SIG-M5 treated with dmso at 0.1 percent for 504 hours (cell line): ENCODE measurements at regions not wholly inside any gene's neighbourhood (a gene's known extent, or its start where the extent isn't known, plus 50 kb on each side); places are given as distances from the start of the nearest gene placed in this dataset.

Experiments
- DNase-seq: peaks from one replicate; lab custom pipeline; 2025; ENCODE audit not compliant: unreplicated experiment; lab: John Stamatoyannopoulos, UW

DNA sequence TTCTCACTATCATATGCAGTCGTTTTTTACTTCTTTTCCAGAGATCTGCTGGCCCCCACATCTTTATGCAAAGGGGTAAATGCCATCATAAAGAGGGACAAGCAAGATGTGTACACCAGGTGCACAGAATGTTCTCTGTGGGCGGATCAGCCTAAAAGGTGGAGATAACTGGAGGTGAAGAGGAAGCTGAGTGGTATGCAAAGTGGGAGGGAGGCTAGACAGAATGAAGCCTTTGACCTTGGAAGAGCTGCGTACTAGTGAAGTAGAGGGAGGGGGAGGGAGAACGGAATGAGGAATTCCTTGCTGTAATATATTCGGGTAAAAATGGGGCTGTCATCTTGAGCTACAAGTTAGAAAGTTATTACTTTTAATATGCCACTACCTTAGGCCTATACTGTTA, 287.5 kb upstream of the VRK2 start:
- DNase-seq: no peak

DNA sequence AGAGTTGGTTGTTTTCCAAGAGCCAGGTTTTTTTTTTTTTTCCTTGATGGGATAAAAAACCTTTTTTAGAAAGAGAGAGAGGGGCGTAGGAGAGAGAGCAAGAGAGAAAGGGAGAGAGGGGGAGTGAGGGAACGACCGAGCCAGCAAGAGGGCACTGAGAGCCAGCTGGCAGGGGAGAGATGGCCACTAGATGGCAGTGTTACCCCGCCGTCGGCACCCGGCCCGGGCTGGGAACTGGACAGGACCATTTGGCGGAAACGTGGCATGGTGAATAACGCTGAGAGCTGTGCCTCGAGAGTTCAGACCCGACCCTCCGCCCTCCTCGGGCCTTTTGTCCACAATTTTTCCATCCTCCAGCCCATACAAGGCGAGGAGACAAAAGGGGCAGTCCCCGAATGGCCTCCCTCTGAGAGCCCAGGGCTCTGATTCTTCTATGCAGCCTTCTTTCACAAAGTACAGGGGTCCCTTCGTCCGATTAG, 286.7 kb upstream of the VRK2 start:
- DNase-seq: peak; percentile 66

DNA sequence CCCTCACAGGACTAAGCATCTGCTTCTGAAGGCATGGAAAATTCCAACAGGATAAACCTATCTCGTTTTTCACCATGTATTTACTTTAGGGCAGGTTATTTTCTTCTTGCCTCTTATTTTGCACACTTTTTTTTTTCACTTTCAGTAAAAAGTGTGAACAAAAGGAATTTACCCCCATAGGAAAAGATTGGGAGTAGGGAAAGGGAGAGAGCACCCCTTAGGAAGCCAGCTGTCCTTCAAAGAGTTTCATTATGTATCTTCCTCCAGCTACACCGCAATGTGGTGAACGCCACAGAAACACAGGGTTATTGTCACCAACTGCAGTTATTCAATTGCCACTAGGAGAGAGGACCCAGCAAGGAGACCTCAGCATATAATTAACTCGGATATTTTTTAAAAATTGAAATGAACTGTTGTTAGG, 286.2 kb upstream of the VRK2 start:
- peak; percentile 8 for DNase-seq

DNA sequence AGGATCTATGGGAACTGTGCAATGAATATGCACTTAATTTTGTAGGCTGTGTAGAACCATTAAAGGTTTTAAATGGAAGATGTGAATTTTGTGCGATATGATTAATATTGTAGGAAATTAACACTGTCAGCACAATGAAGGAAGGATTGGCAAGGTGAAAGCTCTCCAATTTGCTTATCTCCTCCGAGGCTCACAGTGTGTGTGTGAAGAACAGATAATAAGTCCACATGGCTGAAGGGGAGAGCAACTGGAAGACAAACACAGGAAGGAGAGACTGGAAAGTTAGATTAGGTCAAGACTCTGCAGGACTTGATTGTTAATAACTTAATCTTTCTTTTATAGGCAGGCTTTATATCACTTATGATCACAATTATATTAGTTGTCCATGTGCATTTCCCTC, 269.7 kb upstream of the VRK2 start:
- no peak for DNase-seq

DNA sequence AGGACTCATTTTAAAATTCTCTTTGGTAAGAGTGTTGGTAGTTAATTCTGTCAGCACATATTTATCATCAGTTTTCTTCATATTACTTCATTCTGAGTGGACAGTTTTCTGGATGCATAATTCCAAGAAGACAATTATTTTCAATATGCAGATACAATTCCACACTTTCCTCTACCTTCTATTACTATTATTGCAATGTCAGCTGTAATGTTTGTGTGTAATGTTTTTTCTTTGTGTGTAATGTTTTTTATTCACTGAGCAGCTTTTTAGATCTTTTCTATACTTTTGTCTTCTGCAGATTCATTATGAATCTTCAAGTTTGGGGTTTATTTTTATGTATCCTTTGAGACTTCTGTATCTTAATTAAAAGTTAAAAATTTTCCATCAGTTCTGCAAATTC, 264.0 kb upstream of the VRK2 start:
- DNase-seq: no peak

DNA sequence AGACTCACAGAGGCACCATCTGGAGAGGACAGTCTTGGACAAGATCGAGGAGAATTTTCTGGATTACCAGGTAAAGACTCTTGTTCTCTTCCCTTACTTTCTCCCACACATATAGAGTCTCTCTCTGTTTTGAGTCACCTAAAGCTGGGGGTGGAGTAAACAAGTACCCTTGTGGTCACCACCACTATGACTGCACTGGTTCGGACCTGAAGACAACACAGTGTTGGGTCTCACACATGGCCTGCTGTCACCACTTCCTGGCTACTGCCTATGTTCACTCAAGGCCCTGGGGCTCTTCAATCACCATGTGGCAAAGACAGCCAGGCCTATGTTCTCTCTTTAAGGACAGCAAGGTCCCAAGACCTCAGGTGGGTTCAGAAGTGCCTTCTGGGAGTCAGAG, 253.3 kb upstream of the VRK2 start:
- no peak for DNase-seq

DNA sequence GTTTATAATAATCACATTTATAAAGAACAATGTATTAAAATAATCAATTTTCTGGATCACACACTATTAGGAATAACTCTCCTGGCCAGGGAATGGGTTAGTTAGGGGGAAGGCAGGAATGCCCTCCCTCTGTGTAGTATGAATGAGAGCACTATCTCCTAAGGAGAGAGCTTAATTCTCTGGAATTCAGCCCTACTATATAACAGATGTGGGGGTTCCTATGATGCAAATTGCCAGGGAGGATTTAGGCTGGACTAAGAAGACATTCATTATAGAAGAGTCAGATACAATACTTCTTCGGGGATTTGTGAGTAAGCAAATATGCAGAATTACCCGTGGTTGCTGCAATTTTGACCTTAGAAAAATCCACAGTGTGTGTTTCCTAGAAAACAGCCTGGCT, 250.1 kb upstream of the VRK2 start:
- no peak for DNase-seq

DNA sequence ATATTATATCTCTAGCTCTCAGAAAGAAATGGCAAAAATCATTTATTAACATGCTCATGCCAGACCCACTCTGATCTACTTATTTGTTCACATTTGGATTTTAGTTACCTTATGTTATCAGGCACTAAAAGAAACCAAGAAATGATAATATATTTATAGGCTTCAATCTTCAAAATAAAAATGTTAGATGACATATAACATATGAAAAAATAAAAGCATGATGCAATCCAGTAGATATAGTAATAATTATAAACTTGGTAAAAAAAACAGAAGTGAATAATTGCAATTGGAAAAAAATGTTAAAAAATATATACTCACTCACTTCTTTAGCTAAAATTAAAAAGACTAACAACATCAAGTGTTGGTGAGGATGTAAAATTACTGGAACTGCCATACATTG, 248.3 kb upstream of the VRK2 start:
- DNase-seq: no peak

DNA sequence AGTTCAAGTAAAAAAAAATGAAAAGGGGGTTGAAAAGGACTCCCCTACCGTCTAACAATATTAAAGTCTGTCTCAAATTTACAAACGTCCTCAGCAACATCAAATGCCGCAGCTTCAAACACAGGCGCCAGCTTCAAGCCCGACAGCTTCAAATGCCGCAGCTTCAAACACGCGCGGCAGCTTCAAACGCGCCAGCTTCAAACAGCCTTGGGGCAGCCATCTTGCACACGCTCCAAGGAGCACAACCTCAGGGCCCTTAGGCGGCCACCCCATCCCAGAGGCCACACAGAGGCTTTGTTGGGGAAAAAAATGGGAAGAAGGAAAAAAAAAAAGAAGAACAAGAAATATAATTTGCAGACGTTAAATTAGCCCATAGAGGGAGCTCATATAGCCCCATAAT, 244.4 kb upstream of the VRK2 start:
- DNase-seq: no peak

DNA sequence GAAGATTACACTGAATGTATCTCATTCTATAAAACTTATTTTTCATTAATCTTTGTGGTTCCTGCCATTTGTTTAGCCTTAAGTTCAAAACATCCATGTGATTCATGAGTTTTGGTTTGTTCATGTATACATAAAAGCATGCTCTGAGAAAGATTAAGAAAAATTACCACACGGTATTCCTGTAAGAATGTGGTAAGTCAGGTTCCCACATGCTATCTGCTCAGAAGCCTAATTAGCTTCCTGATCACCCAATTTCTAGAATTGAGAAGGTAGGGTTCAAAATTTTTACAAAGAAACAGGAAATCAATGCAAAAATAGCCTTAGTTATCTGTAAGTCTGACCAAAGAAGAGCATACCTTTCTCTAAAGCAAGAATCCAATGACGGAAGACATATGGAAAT, 241.6 kb upstream of the VRK2 start:
- DNase-seq: no peak

DNA sequence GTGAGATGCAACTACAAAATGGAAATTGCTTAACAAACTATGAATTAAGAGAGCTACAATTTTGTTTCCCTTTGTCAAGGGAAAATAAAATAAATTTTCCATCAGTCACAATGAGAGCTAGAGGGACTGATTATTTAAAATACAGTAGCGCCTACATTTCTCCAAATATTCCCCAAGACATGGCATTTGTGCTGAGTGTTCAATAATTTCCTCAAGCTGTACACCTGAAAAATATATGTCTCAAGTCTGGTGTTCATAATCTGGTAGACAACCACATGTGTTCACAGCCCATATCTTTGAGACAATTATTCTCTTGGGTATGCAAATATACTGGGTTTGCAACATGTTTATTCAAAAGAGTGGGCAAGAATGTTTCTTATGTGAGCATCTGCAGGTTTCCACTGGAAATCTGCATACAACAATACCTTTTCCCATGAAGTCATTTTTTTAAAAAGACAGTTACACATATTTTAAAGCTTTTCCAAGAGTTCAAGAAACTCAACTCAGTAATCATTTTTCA, 240.1 kb upstream of the VRK2 start:
- no peak for DNase-seq

DNA sequence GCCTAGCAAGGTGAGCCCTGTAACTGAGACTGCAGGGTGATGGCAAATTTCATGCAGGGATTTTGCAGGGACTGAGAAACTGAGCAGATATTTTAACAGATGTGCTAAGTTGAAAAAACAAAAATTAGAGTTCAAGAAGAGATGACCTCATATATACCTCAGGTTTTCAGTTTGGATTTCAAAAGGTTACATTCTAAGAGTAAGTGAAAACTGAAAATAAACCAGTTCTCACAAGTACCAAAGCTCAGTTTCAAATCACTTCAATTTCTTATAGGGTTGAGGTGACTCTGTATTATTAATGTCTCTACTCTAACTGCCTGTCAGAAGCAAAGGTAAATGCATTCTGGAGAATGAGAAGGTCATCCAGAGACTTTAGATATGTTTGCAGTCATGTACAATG, 237.4 kb upstream of the VRK2 start:
- DNase-seq: no peak

DNA sequence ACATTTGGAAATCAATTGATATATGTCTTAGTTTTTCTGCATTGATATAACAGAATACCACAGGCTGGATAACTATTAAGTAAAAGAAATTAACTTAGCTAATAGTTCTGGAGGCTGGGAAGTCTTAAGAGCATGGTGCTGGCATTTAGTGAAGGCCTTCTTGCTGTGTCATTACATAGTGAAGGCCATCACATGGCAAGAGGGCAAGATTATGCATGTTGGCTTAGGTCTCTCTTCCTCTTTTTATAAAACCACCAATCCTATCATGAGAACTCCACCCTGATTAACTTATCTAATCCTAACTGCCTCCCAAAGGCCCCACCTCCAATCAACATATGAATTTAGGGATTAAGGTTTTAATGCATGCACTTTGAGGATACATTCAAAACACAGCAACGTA, 225.5 kb upstream of the VRK2 start:
- DNase-seq: peak; percentile 3

DNA sequence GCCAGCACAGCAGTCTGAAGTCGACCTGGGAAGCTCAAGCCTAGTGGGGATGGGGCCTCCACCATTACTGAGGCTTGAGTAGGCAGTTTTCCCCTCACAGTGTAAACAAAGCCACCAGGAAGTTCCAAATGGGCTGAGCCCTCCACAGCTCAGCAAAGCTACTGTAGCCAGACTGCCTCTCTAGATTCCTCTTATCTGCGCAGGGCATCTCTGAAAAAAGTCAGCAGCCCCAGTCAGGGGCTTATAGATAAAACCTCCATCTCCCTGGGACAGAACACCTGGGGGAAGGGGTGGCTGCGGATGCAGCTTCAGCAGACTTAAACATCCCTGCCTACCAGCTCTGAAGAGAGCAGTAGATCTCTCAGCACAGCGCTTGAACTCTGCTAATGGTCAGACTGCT, 218.4 kb upstream of the VRK2 start:
- DNase-seq: no peak

DNA sequence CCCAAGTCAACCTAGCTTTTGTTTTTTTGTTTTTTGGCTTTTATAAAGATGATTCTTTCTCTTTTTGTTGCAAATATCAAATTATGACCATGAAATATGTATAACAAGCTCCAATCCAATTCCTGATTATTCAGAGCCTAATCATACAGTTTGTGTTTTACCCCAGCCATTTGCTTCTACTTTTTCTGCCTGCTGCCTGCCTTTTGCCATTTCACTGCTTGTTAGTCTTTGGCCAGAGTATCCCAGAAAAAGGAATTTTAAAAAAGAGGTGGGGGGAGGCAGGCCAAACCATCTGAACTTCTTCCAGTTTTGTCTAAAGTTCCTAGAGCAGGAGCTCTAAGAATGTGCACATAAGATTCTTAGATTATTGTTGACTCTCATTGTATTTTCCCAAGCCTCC, 211.9 kb upstream of the VRK2 start:
- no peak for DNase-seq

DNA sequence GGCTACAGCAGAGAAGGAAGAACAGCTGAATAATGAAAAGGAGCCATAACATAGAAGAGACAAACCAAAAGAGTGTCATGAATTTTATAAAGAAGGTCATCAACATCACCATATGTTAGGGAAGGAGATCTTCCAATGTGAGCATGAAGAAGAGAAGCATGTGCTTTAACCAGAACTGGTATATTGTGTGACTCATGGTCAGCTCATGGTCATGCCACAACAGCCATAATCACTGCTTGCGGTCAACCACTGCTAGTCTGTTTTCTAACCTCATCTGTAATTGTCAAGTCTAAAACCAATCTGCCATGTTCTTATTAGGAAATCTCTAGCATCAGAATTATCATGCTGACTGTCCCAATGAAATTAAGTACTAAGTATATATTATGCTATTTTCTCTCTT, 204.1 kb upstream of the VRK2 start:
- no peak for DNase-seq

DNA sequence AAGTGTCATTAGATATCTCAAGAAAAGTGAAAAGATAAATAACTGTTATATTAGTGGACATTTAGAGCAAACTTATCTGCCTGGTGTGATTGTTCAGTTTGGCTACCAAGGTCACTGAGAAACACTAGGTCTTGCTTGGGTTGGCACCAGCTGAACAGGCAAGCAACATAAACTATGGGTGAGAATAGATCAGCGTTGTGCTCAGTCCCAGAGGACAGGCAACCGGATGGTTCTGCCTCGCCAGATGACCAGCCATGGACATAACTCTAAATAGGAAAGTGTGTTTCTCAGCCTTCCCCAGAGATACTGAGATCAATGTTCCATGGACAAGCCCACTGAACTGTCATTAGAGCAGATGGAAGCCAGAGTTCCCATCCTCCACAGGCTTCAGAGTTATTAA, 203.4 kb upstream of the VRK2 start:
- DNase-seq: no peak

DNA sequence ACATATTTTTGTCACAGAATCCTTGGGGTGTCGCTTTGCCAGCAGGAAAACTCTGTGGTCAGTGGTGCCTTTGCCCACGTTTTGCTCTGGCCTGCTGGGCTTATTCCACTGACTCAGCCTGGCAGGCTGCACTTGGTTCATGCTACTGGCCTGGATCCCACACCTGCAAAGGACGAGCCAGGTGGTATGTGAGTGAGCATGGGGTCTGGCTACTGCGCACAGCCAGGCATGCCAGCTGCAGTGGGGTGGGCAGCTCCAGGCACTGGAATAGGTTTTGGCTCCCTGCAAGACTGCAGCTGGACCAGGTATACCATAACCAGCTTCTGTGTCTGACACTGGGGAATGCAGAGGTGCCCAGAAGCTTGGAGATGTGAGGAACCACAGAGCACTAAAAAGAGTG, 197.9 kb upstream of the VRK2 start:
- no peak for DNase-seq

DNA sequence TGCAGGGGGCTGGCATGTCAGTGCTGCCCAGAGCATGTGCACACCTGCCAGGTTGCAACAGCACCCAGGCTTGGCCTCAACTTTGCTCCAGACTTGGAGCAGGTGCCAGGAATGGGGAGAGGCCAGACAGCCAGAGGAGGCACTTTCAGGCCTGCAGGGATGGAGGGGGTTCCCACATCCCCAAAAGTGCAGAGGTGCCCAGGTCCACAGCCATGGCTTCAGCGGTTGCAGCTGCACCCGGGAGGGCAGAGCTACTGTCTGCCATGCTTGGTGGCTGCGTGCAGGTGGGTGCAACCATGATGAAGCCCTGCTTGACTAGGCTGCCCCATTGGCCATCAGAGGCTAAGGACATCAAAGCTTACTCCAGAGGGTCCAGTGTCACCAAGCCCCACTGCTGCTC, 196.8 kb upstream of the VRK2 start:
- DNase-seq: no peak

DNA sequence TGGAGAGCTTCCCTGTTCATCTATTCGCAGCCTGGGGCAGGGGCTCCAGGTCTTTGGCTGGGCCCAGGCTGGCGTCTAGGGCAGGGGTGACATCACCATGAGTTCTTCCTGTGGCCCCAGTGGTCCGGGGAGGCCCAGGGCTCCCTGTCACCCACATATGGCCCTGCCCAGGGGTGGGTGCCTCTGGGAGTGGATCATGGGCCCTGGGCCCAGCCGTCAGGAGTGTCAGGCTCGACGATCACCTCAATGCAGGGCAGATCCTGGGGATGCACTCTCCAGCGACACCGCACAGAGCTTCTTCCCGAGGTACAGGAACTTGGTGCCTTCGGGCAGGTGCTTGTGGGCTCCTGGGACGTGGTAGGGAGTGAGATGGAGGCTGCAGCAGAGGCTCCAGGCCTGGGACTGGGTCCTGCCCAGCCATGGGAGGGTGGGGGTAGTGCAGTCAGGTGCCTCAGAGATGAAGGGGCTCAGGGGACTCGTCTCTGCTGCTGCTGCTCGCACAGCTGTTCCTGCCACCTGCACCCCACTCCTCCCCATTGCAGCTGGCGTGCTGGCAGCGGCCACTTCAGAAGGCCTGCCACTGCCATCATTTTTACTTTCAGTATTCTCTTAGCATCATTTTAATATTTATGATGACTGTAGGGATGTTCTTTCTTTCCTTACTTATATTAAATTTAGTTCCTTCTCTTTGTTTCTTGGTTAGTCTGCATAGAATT, 196.0 kb upstream of the VRK2 start:
- DNase-seq: no peak

DNA sequence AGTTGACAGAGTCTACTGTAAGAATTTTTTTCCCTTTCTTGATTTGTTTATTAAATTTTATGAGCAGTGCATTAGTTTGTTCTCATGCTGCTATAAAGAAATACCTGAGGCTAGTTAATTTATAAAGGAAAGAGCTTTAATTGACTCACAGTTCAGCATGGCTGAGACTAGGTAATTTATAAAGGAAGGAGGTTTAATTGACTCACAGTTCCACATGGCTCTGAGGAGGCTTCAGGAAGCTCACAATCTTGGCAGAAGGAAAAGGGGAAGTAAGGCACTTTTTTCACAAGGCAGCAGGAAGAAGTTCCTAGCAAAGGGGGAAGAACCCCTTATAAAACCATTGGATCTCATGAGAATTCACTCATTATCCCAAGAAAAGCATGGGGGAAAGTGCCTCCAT, 191.4 kb upstream of the VRK2 start:
- DNase-seq: no peak

DNA sequence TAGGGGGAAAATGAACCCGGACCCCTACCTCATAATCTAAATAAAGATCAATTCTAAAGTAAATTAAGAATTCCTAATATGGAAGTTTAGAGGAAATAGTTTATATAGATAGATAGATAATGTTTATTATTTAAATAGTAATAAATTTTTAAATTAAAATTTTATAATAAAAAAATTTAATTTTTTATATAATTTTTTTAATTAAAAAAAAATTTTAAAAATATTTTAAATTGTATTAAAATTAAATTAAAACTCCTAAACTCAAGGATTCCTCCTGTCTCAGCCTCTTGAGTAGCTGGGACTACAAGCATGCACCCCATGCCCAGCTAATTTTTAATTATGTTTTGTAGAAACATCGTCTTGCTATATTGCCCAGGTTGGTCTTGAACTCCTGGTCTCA, 186.9 kb upstream of the VRK2 start:
- DNase-seq: no peak

DNA sequence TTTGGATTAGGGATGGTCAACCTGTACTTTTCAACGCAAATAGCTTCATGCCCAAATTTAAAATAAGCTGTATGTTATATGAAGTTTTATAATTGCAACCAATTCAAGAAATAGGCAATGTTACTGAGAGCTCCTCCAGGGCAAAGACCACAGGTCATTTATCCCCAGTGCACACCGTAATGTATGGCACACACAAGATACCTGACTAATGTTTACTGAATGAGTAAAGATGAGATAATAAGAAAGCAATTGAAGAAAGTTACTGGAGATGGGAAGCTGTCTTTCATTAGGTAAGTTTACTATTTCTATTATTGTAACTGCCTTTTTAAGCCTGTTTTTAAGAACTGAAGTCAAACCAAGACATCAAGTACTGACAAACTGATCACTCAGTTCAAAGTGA, 184.5 kb upstream of the VRK2 start:
- no peak for DNase-seq
